Neural cell (in vitro differentiated cells): ENCODE measurements at regions not wholly inside any gene's neighbourhood (a gene's known extent, or its start where the extent isn't known, plus 50 kb on each side); places are given as distances from the start of the nearest gene placed in this dataset.

Experiments used
- EP300 ChIP-seq: fragments of 450-650 bp; conservative IDR thresholded peaks from 2 replicates; pipeline ENCODE4 v1.6.1; 2014; ENCODE audit warnings: antibody characterized with exemption, mild to moderate bottlenecking, moderate library complexity; ENCODE audit not compliant: poor library complexity, severe bottlenecking
- EZH2 ChIP-seq: fragments of 200-600, 300-800 bp; shearing (Covaris generic), sonication (generic); IDR thresholded peaks from 2 replicates; pipeline ENCODE4 v1.6.1; 2014; ENCODE audit warnings: antibody characterized with exemption, low read length, borderline replicate concordance, mild to moderate bottlenecking; ENCODE audit not compliant: insufficient read depth, poor library complexity, severe bottlenecking
- POLR2AphosphoS5 ChIP-seq: IDR thresholded peaks from 2 replicates; pipeline ENCODE4 v1.6.1; 2012
- RAD21 ChIP-seq: fragments of 450-650 bp; conservative IDR thresholded peaks from 2 replicates; pipeline ENCODE4 v1.6.1; 2014; ENCODE audit warnings: antibody characterized with exemption, mild to moderate bottlenecking, moderate library complexity
- SMC3 ChIP-seq: fragments of 450-650 bp; conservative IDR thresholded peaks from 2 replicates; pipeline ENCODE4 v1.6.1; 2014; ENCODE audit warnings: antibody characterized with exemption, mild to moderate bottlenecking, moderate library complexity; ENCODE audit not compliant: poor library complexity
- TAF1 ChIP-seq: IDR thresholded peaks from 2 replicates; pipeline ENCODE4 v1.6.1; 2012; ENCODE audit warnings: low read depth
- TF ChIP-seq, protein P1 (sequence below): fragments of 450-650 bp; IDR thresholded peaks from 2 replicates; pipeline ENCODE4 v1.5.1; 2014; ENCODE audit warnings: antibody characterized with exemption, mild to moderate bottlenecking, moderate library complexity; ENCODE audit not compliant: poor library complexity, severe bottlenecking
- TF ChIP-seq, protein P2 (sequence below): IDR thresholded peaks from 2 replicates; pipeline ENCODE4 v1.6.1; 2012; ENCODE audit warnings: borderline replicate concordance

DNA sequence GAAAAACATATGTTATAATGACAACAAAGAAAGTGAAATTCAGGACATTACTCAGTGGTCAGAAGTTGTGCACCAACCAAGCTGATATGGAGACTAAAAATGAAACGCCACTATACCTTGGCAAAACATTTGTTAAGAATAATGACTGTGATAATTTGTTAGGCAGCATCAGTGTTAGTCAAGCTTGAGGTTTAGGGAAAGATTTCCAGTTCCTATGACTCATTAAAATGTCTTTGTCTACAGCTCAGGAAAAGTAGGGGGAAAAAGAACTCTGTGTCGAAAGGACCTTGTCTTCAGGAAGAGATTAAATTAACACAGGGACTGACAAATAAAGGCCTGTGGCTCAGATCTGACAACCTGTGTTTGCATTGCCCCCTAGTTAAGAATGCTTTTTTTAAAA, 764.1 kb upstream of the SLITRK6 start:
- TF ChIP-seq, protein P1, sequence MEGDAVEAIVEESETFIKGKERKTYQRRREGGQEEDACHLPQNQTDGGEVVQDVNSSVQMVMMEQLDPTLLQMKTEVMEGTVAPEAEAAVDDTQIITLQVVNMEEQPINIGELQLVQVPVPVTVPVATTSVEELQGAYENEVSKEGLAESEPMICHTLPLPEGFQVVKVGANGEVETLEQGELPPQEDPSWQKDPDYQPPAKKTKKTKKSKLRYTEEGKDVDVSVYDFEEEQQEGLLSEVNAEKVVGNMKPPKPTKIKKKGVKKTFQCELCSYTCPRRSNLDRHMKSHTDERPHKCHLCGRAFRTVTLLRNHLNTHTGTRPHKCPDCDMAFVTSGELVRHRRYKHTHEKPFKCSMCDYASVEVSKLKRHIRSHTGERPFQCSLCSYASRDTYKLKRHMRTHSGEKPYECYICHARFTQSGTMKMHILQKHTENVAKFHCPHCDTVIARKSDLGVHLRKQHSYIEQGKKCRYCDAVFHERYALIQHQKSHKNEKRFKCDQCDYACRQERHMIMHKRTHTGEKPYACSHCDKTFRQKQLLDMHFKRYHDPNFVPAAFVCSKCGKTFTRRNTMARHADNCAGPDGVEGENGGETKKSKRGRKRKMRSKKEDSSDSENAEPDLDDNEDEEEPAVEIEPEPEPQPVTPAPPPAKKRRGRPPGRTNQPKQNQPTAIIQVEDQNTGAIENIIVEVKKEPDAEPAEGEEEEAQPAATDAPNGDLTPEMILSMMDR: no peak
- TF ChIP-seq, protein P2, sequence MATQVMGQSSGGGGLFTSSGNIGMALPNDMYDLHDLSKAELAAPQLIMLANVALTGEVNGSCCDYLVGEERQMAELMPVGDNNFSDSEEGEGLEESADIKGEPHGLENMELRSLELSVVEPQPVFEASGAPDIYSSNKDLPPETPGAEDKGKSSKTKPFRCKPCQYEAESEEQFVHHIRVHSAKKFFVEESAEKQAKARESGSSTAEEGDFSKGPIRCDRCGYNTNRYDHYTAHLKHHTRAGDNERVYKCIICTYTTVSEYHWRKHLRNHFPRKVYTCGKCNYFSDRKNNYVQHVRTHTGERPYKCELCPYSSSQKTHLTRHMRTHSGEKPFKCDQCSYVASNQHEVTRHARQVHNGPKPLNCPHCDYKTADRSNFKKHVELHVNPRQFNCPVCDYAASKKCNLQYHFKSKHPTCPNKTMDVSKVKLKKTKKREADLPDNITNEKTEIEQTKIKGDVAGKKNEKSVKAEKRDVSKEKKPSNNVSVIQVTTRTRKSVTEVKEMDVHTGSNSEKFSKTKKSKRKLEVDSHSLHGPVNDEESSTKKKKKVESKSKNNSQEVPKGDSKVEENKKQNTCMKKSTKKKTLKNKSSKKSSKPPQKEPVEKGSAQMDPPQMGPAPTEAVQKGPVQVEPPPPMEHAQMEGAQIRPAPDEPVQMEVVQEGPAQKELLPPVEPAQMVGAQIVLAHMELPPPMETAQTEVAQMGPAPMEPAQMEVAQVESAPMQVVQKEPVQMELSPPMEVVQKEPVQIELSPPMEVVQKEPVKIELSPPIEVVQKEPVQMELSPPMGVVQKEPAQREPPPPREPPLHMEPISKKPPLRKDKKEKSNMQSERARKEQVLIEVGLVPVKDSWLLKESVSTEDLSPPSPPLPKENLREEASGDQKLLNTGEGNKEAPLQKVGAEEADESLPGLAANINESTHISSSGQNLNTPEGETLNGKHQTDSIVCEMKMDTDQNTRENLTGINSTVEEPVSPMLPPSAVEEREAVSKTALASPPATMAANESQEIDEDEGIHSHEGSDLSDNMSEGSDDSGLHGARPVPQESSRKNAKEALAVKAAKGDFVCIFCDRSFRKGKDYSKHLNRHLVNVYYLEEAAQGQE: no peak
- TF ChIP-seq EP300 (no peak), POLR2AphosphoS5 (no peak), SMC3 (no peak), RAD21 (no peak), TAF1 (no peak), EZH2 (no peak)
